ENCODE measurements at regions not wholly inside any gene's neighbourhood (a gene's known extent, or its start where the extent isn't known, plus 50 kb on each side); places are given as distances from the start of the nearest gene placed in this dataset.
A peak's percentile ranks its signal among the peaks of the same experiment; 100 is the strongest.

DNA sequence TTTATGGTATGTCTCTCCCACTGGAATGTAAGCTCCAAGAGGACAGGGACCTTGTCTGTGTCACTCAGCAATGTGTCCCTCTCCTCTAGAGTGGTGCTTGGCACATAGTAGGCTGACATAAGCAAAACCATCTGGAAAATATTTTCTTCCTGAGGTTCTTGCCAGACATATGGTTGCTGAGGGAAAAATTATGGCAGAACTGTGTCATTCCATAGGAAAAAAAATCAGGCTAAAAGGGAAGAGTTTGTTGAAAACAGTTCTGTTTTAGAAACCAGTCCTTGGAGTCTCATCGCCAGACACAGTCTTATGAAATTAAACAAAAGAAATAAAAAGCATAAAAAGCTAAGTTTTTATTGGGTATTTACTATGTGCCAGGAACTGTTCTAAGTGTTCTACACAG lies 60.9 kb downstream of the RTL9 start:
- H3K27me3 ChIP-seq (ENCODE audit: insufficient read depth, low read depth, severe bottlenecking): peaks cover 44% of the 10 kb centered on the region
- no peak overlapping the region for H3K4me3 ChIP-seq (ENCODE audit: low read depth, low read length)
- no peak for DNase-seq
- no peaks in the 10 kb centered on the region for H3K36me3 ChIP-seq
- H3K9me3 ChIP-seq (ENCODE audit: severe bottlenecking): no peaks in the 10 kb centered on the region
- H3K27ac ChIP-seq: no peak overlapping the region
- TF ChIP-seq, protein P1, sequence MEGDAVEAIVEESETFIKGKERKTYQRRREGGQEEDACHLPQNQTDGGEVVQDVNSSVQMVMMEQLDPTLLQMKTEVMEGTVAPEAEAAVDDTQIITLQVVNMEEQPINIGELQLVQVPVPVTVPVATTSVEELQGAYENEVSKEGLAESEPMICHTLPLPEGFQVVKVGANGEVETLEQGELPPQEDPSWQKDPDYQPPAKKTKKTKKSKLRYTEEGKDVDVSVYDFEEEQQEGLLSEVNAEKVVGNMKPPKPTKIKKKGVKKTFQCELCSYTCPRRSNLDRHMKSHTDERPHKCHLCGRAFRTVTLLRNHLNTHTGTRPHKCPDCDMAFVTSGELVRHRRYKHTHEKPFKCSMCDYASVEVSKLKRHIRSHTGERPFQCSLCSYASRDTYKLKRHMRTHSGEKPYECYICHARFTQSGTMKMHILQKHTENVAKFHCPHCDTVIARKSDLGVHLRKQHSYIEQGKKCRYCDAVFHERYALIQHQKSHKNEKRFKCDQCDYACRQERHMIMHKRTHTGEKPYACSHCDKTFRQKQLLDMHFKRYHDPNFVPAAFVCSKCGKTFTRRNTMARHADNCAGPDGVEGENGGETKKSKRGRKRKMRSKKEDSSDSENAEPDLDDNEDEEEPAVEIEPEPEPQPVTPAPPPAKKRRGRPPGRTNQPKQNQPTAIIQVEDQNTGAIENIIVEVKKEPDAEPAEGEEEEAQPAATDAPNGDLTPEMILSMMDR (IDR thresholded peaks at IDR 0.05; ENCODE audit: low read depth, low read length): no peak

DNA sequence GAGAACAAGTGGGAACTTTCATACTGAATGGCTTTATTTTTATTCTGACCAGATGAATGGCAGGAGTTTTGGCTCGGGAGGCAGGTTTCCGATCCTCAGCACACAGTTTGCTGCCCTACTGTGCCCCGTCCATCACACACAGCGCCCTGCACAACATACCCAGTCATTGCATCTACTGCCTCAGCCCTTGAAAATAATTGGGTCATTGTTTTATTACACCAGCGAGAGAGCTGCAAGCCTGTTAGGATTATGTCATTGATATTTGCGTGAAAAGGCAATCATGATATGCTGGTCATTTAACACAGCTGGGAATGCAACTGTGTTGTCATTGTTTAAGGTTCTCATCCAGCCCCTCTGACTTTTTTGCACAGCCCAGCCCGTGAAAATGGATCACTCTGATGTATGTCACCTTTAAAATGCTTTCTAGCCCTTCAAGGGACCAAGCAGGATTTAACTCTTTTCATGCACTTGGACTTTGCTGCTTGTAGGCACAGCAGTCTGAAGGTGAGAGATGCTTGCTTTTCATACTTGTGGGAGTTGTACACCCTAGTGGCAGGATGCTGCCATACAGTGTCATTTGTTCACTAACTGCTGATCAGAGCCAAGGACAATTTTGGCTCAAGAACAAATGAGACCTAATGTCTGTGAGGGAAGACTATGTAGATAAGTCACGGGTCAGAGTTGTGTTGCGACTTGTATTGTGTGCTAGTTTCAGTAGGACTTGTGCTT lies 62.3 kb downstream of the RTL9 start:
- H3K36me3 ChIP-seq: no peaks in the 10 kb centered on the region
- no peak overlapping the region for H3K27ac ChIP-seq
- H3K4me3 ChIP-seq (ENCODE audit: low read depth, low read length): no peak overlapping the region
- H3K9me3 ChIP-seq (ENCODE audit: severe bottlenecking): no peaks in the 10 kb centered on the region
- TF ChIP-seq, protein P1 (IDR thresholded peaks at IDR 0.05; ENCODE audit: low read depth, low read length): peak; percentile 31; the same call in 1 of the 2 replicates
- no peak for DNase-seq
- peaks cover 54% of the 10 kb centered on the region for H3K27me3 ChIP-seq (ENCODE audit: insufficient read depth, low read depth, severe bottlenecking)

DNA sequence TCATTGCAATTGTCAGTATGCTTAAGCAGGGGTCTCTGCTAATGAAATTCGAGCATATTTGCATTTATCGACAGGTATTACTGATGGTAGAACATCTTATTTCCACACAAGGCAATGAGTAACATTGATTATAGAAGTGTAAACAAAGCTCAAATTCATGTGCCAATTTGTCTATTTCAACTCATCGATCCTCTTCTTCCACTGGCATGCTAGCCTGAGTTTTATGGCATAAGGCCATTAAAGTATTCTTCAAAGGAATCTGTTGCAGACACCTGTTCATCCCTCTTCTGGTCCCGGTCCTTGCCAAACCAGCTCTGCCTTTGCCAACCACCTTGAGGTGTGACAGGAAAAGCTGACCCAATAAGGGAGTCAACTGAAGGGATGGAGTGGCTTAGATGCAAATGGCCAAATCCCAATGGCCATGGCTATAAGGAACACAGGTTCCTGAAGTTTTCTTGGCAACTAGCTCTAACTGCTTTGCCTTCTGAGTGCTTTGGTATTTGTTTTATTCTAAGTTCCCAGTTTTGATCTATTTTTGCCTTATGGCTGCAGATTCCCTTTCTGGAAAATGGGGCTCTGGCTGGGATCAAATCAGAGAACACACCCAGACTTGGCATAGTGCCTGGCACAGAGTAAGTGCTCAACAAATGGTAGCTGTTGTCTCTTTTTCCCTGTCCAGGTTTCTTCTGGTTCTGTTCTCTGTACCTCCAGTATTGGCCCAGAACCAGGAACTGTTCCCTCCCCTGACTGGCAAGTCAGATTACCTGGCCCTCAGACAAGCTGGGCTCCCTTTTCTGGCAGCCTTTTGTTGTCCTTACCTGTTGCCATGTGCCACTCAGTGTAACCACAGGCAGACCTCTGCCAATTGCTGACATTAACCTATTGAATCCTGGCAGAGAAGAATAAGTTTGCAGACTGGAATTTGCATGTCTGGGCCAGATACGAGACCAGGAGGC lies 63.1 kb downstream of the RTL9 start:
- DNase-seq: no peak
- Histone ChIP-seq H3K36me3 (no peaks in the 10 kb centered on the region), H3K4me3 (ENCODE audit: low read depth, low read length) (no peak overlapping the region), H3K9me3 (ENCODE audit: severe bottlenecking) (no peaks in the 10 kb centered on the region), H3K27ac (no peak overlapping the region), H3K27me3 (ENCODE audit: insufficient read depth, low read depth, severe bottlenecking) (peaks cover 52% of the 10 kb centered on the region)
- TF ChIP-seq, protein P1 (IDR thresholded peaks at IDR 0.05; ENCODE audit: low read depth, low read length): no peak

DNA sequence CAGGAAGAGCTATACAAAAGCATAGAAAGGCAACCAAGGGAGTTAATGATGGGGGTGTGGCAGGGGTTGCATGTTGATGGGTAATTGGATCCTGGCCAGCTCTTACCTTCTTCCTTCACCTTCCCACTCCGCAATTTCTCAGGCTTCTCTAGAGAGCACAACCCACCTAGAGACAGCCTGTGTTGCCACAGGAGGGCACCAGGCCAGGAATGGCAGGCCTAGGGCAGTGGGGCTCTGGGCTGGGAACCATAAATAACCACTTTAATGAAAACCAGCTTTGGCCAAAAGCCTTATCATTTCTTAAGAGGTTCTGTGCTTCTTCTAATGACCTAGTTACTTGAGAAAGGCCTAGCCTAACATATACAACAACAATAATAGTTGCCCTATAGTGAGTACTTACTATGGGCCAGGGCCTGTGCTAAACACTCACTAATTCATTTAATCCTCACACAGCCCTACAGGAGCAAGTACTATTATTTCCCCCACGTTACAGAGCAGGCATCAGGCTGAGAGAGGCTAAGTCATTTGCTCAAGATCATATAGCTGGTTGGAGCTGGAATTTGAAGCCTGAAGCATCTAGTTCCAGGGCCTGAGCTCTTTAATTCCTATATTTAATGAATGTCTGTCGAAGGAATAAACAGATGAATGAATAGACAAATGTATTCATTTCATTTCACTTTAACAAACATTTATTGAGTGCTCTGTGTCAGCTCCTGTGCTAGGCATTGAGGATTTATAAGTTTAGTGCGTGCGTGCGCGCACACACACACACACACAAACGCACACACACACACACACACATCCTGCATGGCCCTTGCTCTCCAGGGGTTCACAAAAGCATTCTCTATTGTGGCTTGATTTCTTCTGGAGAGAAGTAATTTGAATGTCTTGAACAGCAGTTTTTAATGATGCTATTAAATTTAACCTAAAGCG lies 66.8 kb downstream of the RTL9 start:
- no peak for DNase-seq
- no peak overlapping the region for H3K4me3 ChIP-seq (ENCODE audit: low read depth, low read length)
- H3K27me3 ChIP-seq (ENCODE audit: insufficient read depth, low read depth, severe bottlenecking): peaks cover 50% of the 10 kb centered on the region
- H3K27ac ChIP-seq: no peak overlapping the region
- H3K9me3 ChIP-seq (ENCODE audit: severe bottlenecking): no peaks in the 10 kb centered on the region
- no peaks in the 10 kb centered on the region for H3K36me3 ChIP-seq
- TF ChIP-seq, protein P1 (IDR thresholded peaks at IDR 0.05; ENCODE audit: low read depth, low read length): no peak

DNA sequence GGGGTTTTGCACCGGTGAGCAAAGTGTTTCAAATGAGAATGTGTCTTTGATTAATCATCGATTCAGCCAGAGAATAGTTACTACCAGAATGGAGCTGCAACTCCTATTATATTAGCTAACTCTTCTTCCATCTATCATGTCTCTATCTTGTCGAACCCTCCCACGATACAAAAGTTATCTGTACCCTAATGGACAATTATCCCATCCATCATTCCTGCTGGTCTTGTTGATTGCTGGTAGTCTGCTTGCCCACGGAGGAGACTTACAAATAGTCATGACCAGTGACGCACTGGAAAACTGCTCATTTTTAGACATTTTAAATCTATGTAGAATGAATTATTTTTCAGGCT lies 67.5 kb downstream of the RTL9 start:
- no peaks in the 10 kb centered on the region for H3K9me3 ChIP-seq (ENCODE audit: severe bottlenecking)
- no peak overlapping the region for H3K4me3 ChIP-seq (ENCODE audit: low read depth, low read length)
- no peak for DNase-seq
- TF ChIP-seq, protein P1 (IDR thresholded peaks at IDR 0.05; ENCODE audit: low read depth, low read length): no peak
- H3K27ac ChIP-seq: no peak overlapping the region
- no peaks in the 10 kb centered on the region for H3K36me3 ChIP-seq
- H3K27me3 ChIP-seq (ENCODE audit: insufficient read depth, low read depth, severe bottlenecking): peaks cover 52% of the 10 kb centered on the region
